ENCODE measurements at regions not wholly inside any gene's neighbourhood (a gene's known extent, or its start where the extent isn't known, plus 50 kb on each side); places are given as distances from the start of the nearest gene placed in this dataset.

GRCh38 chr2:183892315-183892941 is 705.9 kb upstream of the ZNF804A start:
- Histone ChIP-seq H3K27me3 (ENCODE audit: control insufficient read depth in 2 of 2, insufficient read depth in 2 of 2, low read length in 2 of 2) (no peaks in the 10 kb centered on the region), H3K9me1 (replicated peaks; ENCODE audit: control insufficient read depth, extremely low read depth, insufficient read depth, low read length) (no peaks in the 10 kb centered on the region), H3K4me3 (replicated peaks in 1 of 3; ENCODE audit: insufficient read depth in 1 of 3, low read depth in 1 of 3, low read length in 3 of 3) (no peak overlapping the region), H3K79me2 (ENCODE audit: control insufficient read depth, insufficient read depth, low read length) (no peaks in the 10 kb centered on the region), H3K27ac (ENCODE audit: insufficient read depth, low read depth, low read length) (no peak overlapping the region), H4K20me1 (replicated peaks; ENCODE audit: control insufficient read depth, extremely low read depth, insufficient read depth, low read length) (no peaks in the 10 kb centered on the region), H3K36me3 (ENCODE audit: control insufficient read depth in 2 of 2, extremely low read depth in 1 of 2, insufficient read depth in 2 of 2, low read length in 2 of 2) (no peaks in the 10 kb centered on the region), H3K4me1 (ENCODE audit: control insufficient read depth, extremely low read depth, insufficient read depth, low read length) (no peaks in the 10 kb centered on the region), H3K9ac (replicated peaks; ENCODE audit: extremely low read depth, insufficient read depth, low read length) (no peak overlapping the region), H3K4me2 (ENCODE audit: insufficient read depth, low read length) (no peak overlapping the region), H2AFZ (ENCODE audit: low read depth, low read length) (no peak overlapping the region), H3K9me3 (replicated peaks; ENCODE audit: control insufficient read depth, insufficient read depth, low read length) (no peaks in the 10 kb centered on the region)
- POLR2A ChIA-PET, result no interaction called here
- no peak for DNase-seq (ENCODE audit: low read depth, low spot score)
- FAIRE-seq, result no peak
- TF ChIP-seq FOS (IDR thresholded peaks at IDR 0.05; ENCODE audit: borderline replicate concordance, insufficient read depth, low read length), result no peak
- no peak for TF ChIP-seq MAX (IDR thresholded peaks at IDR 0.05; ENCODE audit: insufficient read depth, insufficient read length)
- no peak for TF ChIP-seq POLR2AphosphoS5 (IDR thresholded peaks at IDR 0.05; ENCODE audit: insufficient read depth, low read depth, low read length)
- TF ChIP-seq JUN (IDR thresholded peaks at IDR 0.05; ENCODE audit: borderline replicate concordance, insufficient read depth, insufficient read length, low read depth), result no peak
- TF ChIP-seq GATA2 (IDR thresholded peaks at IDR 0.05; ENCODE audit: insufficient read depth, insufficient read length, low read depth, low read length), result no peak
- no peak for TF ChIP-seq EZH2 (IDR thresholded peaks at IDR 0.05; ENCODE audit: borderline replicate concordance, low read depth, low read length, severe bottlenecking)
- TF ChIP-seq, protein P1, sequence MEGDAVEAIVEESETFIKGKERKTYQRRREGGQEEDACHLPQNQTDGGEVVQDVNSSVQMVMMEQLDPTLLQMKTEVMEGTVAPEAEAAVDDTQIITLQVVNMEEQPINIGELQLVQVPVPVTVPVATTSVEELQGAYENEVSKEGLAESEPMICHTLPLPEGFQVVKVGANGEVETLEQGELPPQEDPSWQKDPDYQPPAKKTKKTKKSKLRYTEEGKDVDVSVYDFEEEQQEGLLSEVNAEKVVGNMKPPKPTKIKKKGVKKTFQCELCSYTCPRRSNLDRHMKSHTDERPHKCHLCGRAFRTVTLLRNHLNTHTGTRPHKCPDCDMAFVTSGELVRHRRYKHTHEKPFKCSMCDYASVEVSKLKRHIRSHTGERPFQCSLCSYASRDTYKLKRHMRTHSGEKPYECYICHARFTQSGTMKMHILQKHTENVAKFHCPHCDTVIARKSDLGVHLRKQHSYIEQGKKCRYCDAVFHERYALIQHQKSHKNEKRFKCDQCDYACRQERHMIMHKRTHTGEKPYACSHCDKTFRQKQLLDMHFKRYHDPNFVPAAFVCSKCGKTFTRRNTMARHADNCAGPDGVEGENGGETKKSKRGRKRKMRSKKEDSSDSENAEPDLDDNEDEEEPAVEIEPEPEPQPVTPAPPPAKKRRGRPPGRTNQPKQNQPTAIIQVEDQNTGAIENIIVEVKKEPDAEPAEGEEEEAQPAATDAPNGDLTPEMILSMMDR (IDR thresholded peaks at IDR 0.05; ENCODE audit: extremely low read depth in 1 of 2, insufficient read depth in 1 of 2, low read depth in 1 of 2, low read length in 2 of 2), result no peak
- no peak for TF ChIP-seq POLR2A (IDR thresholded peaks at IDR 0.05; ENCODE audit: low read depth, low read length)
- TF ChIP-seq MYC (IDR thresholded peaks at IDR 0.05; ENCODE audit: low read depth, low read length), result no peak
- CTCF ChIA-PET, result no interaction called here
- dilution Hi-C loops (cut with MboI; ENCODE audit: extremely low pct_ligation_motif_present, low sequenced_read_pairs), result no loop called here
- no TSS peak for BruUV-seq (replicated peaks)
- intact Hi-C loops (cut with micrococcal nuclease), result no loop called here

All from endothelial cell of umbilical vein (primary cell).